Vagina (tissue), 2 donors: ENCODE measurements at regions not wholly inside any gene's neighbourhood (a gene's known extent, or its start where the extent isn't known, plus 50 kb on each side); places are given as distances from the start of the nearest gene placed in this dataset.

Experiments
- CTCF ChIP-seq, 3 experiments: fragments of 450-650 bp in 2 of 3; fragments of 200-600 bp in 1 of 3; sonication (generic) in 1 of 3; IDR thresholded peaks; one replicate each; pipeline ENCODE4 v1.5.1; 2017 to 2019; ENCODE audit warnings: antibody characterized with exemption in 3 of 3, mild to moderate bottlenecking in 2 of 3, moderate library complexity in 2 of 3
- POLR2AphosphoS5 ChIP-seq, 2 donors: sonication (generic); formaldehyde crosslinking; IDR thresholded peaks; one replicate each; pipeline ENCODE4 v1.9.0; 2017; ENCODE audit warnings: antibody characterized with exemption in 2 of 2, mild to moderate bottlenecking in 2 of 2, low read depth in 1 of 2; ENCODE audit not compliant: insufficient read depth in 1 of 2

- TF ChIP-seq CTCF (IDR thresholded peaks at IDR 0.05) (no peak), POLR2AphosphoS5 (IDR thresholded peaks at IDR 0.05; ENCODE audit: insufficient read depth in 1 of 2, low read depth in 1 of 2) (no peak)
Observed at GRCh38 chr2:74767618-74768017, 66.3 kb upstream of the HK2 start.
